OCI-LY1 (cell line): ENCODE measurements at regions not wholly inside any gene's neighbourhood (a gene's known extent, or its start where the extent isn't known, plus 50 kb on each side); places are given as distances from the start of the nearest gene placed in this dataset.

Source experiments
- H2AFZ ChIP-seq: fragments of 200-600 bp; sonication (generic), shearing (Covaris generic); 2 replicates; pipeline ENCODE4 v1.6.0; 2014; ENCODE audit warnings: antibody characterized with exemption, mild to moderate bottlenecking, low read length
- H3F3A ChIP-seq: fragments of 200-600 bp; sonication (generic), shearing (Covaris generic); 2 replicates; pipeline ENCODE4 v1.6.0; 2014; ENCODE audit warnings: mild to moderate bottlenecking, antibody characterized with exemption, low read length, moderate library complexity; ENCODE audit not compliant: insufficient read depth
- H3K27ac ChIP-seq: fragments of 200-600 bp; sonication (generic); 2 replicates; pipeline ENCODE4 v1.5.1; 2014; ENCODE audit warnings: low read length, mixed run types, mild to moderate bottlenecking, low read depth; ENCODE audit not compliant: poor library complexity, severe bottlenecking
- H3K27me3 ChIP-seq: fragments of 200-600 bp; sonication (generic); 2 replicates; pipeline ENCODE4 v1.6.0; 2014; ENCODE audit warnings: antibody characterized with exemption, mild to moderate bottlenecking, low read length, moderate library complexity; ENCODE audit not compliant: insufficient read depth
- H3K36me3 ChIP-seq: fragments of 200-600 bp; sonication (generic); 2 replicates; pipeline ENCODE4 v1.6.1; 2014; ENCODE audit warnings: mild to moderate bottlenecking, antibody characterized with exemption, low read length, moderate library complexity, mixed read lengths; ENCODE audit not compliant: insufficient read depth
- H3K4me1 ChIP-seq: fragments of 200-600 bp; sonication (generic); 2 replicates; pipeline ENCODE4 v1.5.1; 2014; ENCODE audit warnings: mild to moderate bottlenecking, low read length, moderate library complexity; ENCODE audit not compliant: insufficient read depth, severe bottlenecking
- H3K4me2 ChIP-seq: fragments of 200-600 bp; sonication (generic), shearing (Covaris generic); 2 replicates; pipeline ENCODE4 v1.6.1; 2014; ENCODE audit warnings: low read length
- H3K4me3 ChIP-seq: fragments of 200-600 bp; sonication (generic); 2 replicates; pipeline ENCODE4 v1.5.1; 2014; ENCODE audit warnings: low read length, low read depth, mild to moderate bottlenecking, mixed read lengths; ENCODE audit not compliant: poor library complexity, severe bottlenecking
- H3K79me2 ChIP-seq: fragments of 200-600 bp; shearing (Covaris generic); 2 replicates; pipeline ENCODE4 v1.6.1; 2016; ENCODE audit warnings: mixed run types, low read length, mixed read lengths; ENCODE audit not compliant: insufficient read depth
- H3K9ac ChIP-seq: fragments of 200-600 bp; sonication (generic), shearing (Covaris generic); 2 replicates; pipeline ENCODE4 v1.6.1; 2014; ENCODE audit warnings: mild to moderate bottlenecking, low read length, mixed read lengths
- H3K9me2 ChIP-seq: fragments of 200-600 bp; sonication (generic), shearing (Covaris generic); 2 replicates; pipeline ENCODE4 v1.6.1; 2014; ENCODE audit warnings: low read depth, mild to moderate bottlenecking, low read length, mixed read lengths
- H3K9me3 ChIP-seq: fragments of 200-600 bp; shearing (Covaris generic); 2 replicates; pipeline ENCODE4 v1.6.1; 2014; ENCODE audit warnings: low read length, mixed read lengths
- H4K20me1 ChIP-seq: fragments of 200-600 bp; sonication (generic), shearing (Covaris generic); 2 replicates; pipeline ENCODE4 v1.6.0; 2016; ENCODE audit warnings: mild to moderate bottlenecking, low read length; ENCODE audit not compliant: insufficient read depth
- CTCF ChIP-seq: fragments of 200-600 bp; sonication (generic), shearing (Covaris generic); IDR thresholded peaks from 2 replicates; pipeline ENCODE4 v1.5.1; 2017; ENCODE audit warnings: mild to moderate bottlenecking, antibody characterized with exemption, low read length, moderate library complexity, mixed read lengths
- EZH2 ChIP-seq: fragments of 200-600 bp; sonication (generic), shearing (Covaris generic); IDR thresholded peaks from 2 replicates; pipeline ENCODE4 v1.8.0; 2017; ENCODE audit warnings: borderline replicate concordance, mixed run types, mild to moderate bottlenecking, antibody characterized with exemption, low read length, moderate library complexity, mixed read lengths

- Histone ChIP-seq H4K20me1 (no peaks in the 10 kb centered on the region), H3F3A (no peaks in the 10 kb centered on the region)
- TF ChIP-seq EZH2 = no peak
- TF ChIP-seq CTCF = no peak
Measured at GRCh38 chr4:111821342-111821741, 323.9 kb upstream of the FAM241A start.

DNA sequence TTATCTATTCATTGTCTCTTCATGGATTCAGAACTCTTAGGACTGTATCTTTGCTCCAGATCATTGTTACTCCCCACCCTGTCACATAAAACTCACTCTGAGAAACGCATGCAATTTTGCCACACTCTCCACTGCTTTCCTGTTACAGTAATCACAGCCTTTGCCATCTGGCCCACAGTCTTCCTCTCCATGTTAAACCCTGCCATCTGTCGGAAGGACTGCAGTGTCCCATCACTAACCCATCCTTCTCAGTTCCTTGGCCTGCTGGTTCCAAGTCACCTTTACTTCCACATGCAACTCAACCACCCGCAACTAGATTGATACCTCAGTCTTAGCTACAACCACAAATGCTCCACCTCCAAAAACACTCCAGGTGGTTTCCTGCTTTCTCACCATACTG, 308.7 kb upstream of the FAM241A start:
- Histone ChIP-seq H3K27ac (no peak overlapping the region), H3F3A (no peaks in the 10 kb centered on the region), H3K4me3 (no peak overlapping the region), H2AFZ (no peak overlapping the region), H3K9ac (no peak overlapping the region), H3K4me2 (no peak overlapping the region), H3K4me1 (no peaks in the 10 kb centered on the region), H3K27me3 (no peaks in the 10 kb centered on the region), H3K9me3 (no peaks in the 10 kb centered on the region), H3K79me2 (no peaks in the 10 kb centered on the region), H3K36me3 (no peaks in the 10 kb centered on the region), H3K9me2 (no peaks in the 10 kb centered on the region), H4K20me1 (no peaks in the 10 kb centered on the region)
- TF ChIP-seq EZH2 = no peak
- TF ChIP-seq CTCF = no peak

More at GRCh38 chr4:111821342-111821741, 323.9 kb upstream of the FAM241A start:
- Histone ChIP-seq H3K9me2 (no peaks in the 10 kb centered on the region), H2AFZ (no peak overlapping the region), H3K27ac (no peak overlapping the region), H3K9me3 (no peaks in the 10 kb centered on the region), H3K79me2 (no peaks in the 10 kb centered on the region), H3K4me1 (no peaks in the 10 kb centered on the region), H3K4me2 (no peak overlapping the region), H3K9ac (no peak overlapping the region), H3K27me3 (no peaks in the 10 kb centered on the region), H3K4me3 (no peak overlapping the region), H3K36me3 (no peaks in the 10 kb centered on the region)

DNA sequence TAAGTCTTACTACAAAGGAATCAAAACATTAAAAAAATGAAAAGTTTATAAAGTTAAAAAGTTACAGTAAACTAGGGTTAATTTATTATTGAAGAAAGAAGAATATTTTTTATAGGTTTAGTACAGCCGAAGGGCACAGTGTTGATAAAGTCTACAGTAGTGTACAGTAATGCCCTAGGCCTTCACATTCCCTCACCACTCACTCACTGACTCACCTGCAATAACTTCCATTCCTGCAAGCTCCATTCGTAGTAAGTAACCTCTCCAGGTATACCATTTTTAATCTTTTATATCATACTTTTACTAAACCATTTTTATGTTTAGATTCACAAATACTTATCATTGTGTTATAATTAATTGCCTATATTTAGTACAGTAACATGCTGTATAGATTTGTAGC, 307.5 kb upstream of the FAM241A start:
- no peak overlapping the region for H3K9ac ChIP-seq
- TF ChIP-seq EZH2 (no peak), CTCF (no peak)

More for the DNA sequence above, 307.5 kb upstream of the FAM241A start:
- Histone ChIP-seq H3K79me2 (no peaks in the 10 kb centered on the region), H3K4me2 (no peak overlapping the region), H3K27me3 (no peaks in the 10 kb centered on the region), H3K9me2 (no peaks in the 10 kb centered on the region), H3K27ac (no peak overlapping the region), H2AFZ (no peak overlapping the region), H3K4me1 (no peaks in the 10 kb centered on the region), H3K4me3 (no peak overlapping the region), H3F3A (no peaks in the 10 kb centered on the region), H4K20me1 (no peaks in the 10 kb centered on the region), H3K9me3 (no peaks in the 10 kb centered on the region), H3K36me3 (no peaks in the 10 kb centered on the region)
